ENCODE measurements at regions not wholly inside any gene's neighbourhood (a gene's known extent, or its start where the extent isn't known, plus 50 kb on each side); places are given as distances from the start of the nearest gene placed in this dataset.
"Not testable (repeated sequence)": the region's sequence is repeated elsewhere in the genome, so short reads cannot be mapped to it uniquely, and the experiment has no call there.

GRCh38 chr17:13659051-13659450 lies 57.3 kb upstream of the HS3ST3A1 start:
- H3K9me3 ChIP-seq; H3K27me3 ChIP-seq; H3K27ac ChIP-seq; H3K36me3 ChIP-seq; DNase-seq (ENCODE audit: low spot score in 2 of 2); intact Hi-C loops (cut with DNase I; ENCODE audit: low total_unique reads); H3K4me1 ChIP-seq; H3K4me3 ChIP-seq: not testable (repeated sequence)

- no peak for TF ChIP-seq POLR2AphosphoS5 (IDR thresholded peaks at IDR 0.05)
- Histone ChIP-seq H3K9me3 (peaks cover 18 to 20% of the 10 kb centered on the region in 2 donors), H3K27ac (no peak overlapping the region), H3K27me3 (no peaks in the 10 kb centered on the region), H3K36me3 (no peaks in the 10 kb centered on the region), H3K4me3 (no peak overlapping the region), H3K4me1 (no peaks in the 10 kb centered on the region)
- DNase-seq (ENCODE audit: low spot score in 2 of 2) = no peak
- intact Hi-C loops (cut with DNase I; ENCODE audit: low total_unique reads) = no loop called here
Observed at GRCh38 chr17:13665872-13666635, 64.3 kb upstream of the HS3ST3A1 start.

GRCh38 chr17:13671341-13671740 lies 69.6 kb upstream of the HS3ST3A1 start:
- H3K4me1 ChIP-seq = no peaks in the 10 kb centered on the region
- no peak overlapping the region for H3K4me3 ChIP-seq
- H3K36me3 ChIP-seq = no peaks in the 10 kb centered on the region
- intact Hi-C loops (cut with DNase I; ENCODE audit: low total_unique reads) = no loop called here
- TF ChIP-seq POLR2AphosphoS5 (IDR thresholded peaks at IDR 0.05) (no peak), POLR2A (IDR thresholded peaks at IDR 0.05) (no peak), CTCF (IDR thresholded peaks at IDR 0.05) (no peak)
- no peak overlapping the region for H3K27ac ChIP-seq
- H3K27me3 ChIP-seq = no peaks in the 10 kb centered on the region
- H3K9me3 ChIP-seq = peaks cover 18 to 20% of the 10 kb centered on the region in 2 donors
- DNase-seq (ENCODE audit: low spot score in 2 of 2) = no peak

GRCh38 chr17:13671771-13672170 lies 70.0 kb upstream of the HS3ST3A1 start:
- no peak overlapping the region for H3K27ac ChIP-seq
- peaks cover 18 to 20% of the 10 kb centered on the region in 2 donors for H3K9me3 ChIP-seq
- H3K36me3 ChIP-seq = no peaks in the 10 kb centered on the region
- no peaks in the 10 kb centered on the region for H3K4me1 ChIP-seq
- TF ChIP-seq POLR2A (IDR thresholded peaks at IDR 0.05) = no peak
- no peak for TF ChIP-seq POLR2AphosphoS5 (IDR thresholded peaks at IDR 0.05)
- TF ChIP-seq CTCF (IDR thresholded peaks at IDR 0.05) = no peak
- H3K4me3 ChIP-seq = no peak overlapping the region
- DNase-seq (ENCODE audit: low spot score in 2 of 2) = no peak
- H3K27me3 ChIP-seq = no peaks in the 10 kb centered on the region
- intact Hi-C loops (cut with DNase I; ENCODE audit: low total_unique reads) = no loop called here

- intact Hi-C loops (cut with DNase I; ENCODE audit: low total_unique reads) = no loop called here
- H3K36me3 ChIP-seq = no peaks in the 10 kb centered on the region
- H3K27ac ChIP-seq = no peak overlapping the region
- no peak overlapping the region for H3K4me3 ChIP-seq
- TF ChIP-seq CTCF (IDR thresholded peaks at IDR 0.05) = no peak
- no peak for TF ChIP-seq POLR2AphosphoS5 (IDR thresholded peaks at IDR 0.05)
- TF ChIP-seq POLR2A (IDR thresholded peaks at IDR 0.05) = no peak
- H3K9me3 ChIP-seq = no peaks in the 10 kb centered on the region
- H3K27me3 ChIP-seq = no peaks in the 10 kb centered on the region
- DNase-seq (ENCODE audit: low spot score in 2 of 2) = no peak
- no peaks in the 10 kb centered on the region for H3K4me1 ChIP-seq
Observed at GRCh38 chr17:13678361-13678760, 76.6 kb upstream of the HS3ST3A1 start.

GRCh38 chr17:13678841-13679240 lies 77.1 kb upstream of the HS3ST3A1 start:
- no peaks in the 10 kb centered on the region for H3K4me1 ChIP-seq
- H3K9me3 ChIP-seq = no peaks in the 10 kb centered on the region
- intact Hi-C loops (cut with DNase I; ENCODE audit: low total_unique reads) = no loop called here
- no peak for DNase-seq (ENCODE audit: low spot score in 2 of 2)
- H3K27ac ChIP-seq = no peak overlapping the region
- TF ChIP-seq POLR2A (IDR thresholded peaks at IDR 0.05) (no peak), CTCF (IDR thresholded peaks at IDR 0.05) (no peak), POLR2AphosphoS5 (IDR thresholded peaks at IDR 0.05) (no peak)
- H3K36me3 ChIP-seq = no peaks in the 10 kb centered on the region
- no peaks in the 10 kb centered on the region for H3K27me3 ChIP-seq
- no peak overlapping the region for H3K4me3 ChIP-seq
